ENCODE measurements at regions not wholly inside any gene's neighbourhood (a gene's known extent, or its start where the extent isn't known, plus 50 kb on each side); places are given as distances from the start of the nearest gene placed in this dataset.

DNA sequence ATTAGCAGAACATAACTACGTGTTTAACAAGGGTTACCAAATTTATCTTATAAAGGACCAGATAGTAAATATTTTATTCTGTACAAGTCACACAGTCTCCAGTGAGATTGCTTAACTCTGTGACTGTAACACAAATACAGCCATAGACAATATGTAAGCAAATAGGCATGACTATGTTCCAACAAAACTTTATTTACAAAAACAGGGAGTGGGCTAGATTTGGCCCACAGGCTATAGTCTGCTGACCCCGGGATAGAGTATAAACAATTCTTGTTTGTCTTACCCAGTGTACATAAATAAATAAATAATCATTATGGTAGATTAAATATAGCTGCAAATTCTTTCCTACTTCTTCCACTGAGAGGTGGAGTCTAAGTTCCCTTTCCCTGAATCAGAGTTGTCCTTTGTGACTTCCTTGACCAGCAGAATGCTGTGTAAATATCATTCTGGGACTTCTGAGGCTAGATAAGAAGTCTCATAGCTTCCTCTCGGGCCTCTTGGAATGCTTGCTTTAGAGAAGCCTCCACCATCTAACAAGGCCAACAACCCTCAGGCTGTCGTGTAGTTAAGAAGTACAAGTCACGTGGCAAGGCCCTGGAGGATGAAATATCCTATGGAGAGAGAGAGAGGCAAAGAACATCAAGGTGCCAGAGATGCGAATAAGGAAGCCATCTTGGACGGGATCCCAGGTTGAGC lies 59.1 kb upstream of the TMEM244 start:
- TF ChIP-seq SOX15 (CRISPR knock-in tag; IDR thresholded peaks at IDR 0.05) (no peak), OVOL2 (CRISPR knock-in tag; IDR thresholded peaks at IDR 0.05; ENCODE audit: borderline replicate concordance) (no peak), ZBTB21 (CRISPR knock-in tag; IDR thresholded peaks at IDR 0.05; ENCODE audit: borderline replicate concordance) (no peak), AR (CRISPR knock-in tag; IDR thresholded peaks at IDR 0.05) (no peak), IRF2 (CRISPR knock-in tag; IDR thresholded peaks at IDR 0.05; ENCODE audit: borderline replicate concordance, low read depth) (no peak), E2F1 (CRISPR knock-in tag; IDR thresholded peaks at IDR 0.05) (no peak), SMAD4 (CRISPR knock-in tag; IDR thresholded peaks at IDR 0.05) (no peak), ESRRA (CRISPR knock-in tag; IDR thresholded peaks at IDR 0.05; ENCODE audit: borderline replicate concordance) (no peak), RELA (CRISPR knock-in tag; IDR thresholded peaks at IDR 0.05; ENCODE audit: borderline replicate concordance) (no peak), ELF4 (CRISPR knock-in tag; IDR thresholded peaks at IDR 0.05; ENCODE audit: low read depth) (no peak), HMGA2 (CRISPR knock-in tag; IDR thresholded peaks at IDR 0.05) (no peak)
- TF ChIP-seq, protein P1, sequence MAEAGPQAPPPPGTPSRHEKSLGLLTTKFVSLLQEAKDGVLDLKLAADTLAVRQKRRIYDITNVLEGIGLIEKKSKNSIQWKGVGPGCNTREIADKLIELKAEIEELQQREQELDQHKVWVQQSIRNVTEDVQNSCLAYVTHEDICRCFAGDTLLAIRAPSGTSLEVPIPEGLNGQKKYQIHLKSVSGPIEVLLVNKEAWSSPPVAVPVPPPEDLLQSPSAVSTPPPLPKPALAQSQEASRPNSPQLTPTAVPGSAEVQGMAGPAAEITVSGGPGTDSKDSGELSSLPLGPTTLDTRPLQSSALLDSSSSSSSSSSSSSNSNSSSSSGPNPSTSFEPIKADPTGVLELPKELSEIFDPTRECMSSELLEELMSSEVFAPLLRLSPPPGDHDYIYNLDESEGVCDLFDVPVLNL (CRISPR knock-in tag; IDR thresholded peaks at IDR 0.05; ENCODE audit: borderline replicate concordance, low read depth), result no peak
- TF ChIP-seq, protein P2, sequence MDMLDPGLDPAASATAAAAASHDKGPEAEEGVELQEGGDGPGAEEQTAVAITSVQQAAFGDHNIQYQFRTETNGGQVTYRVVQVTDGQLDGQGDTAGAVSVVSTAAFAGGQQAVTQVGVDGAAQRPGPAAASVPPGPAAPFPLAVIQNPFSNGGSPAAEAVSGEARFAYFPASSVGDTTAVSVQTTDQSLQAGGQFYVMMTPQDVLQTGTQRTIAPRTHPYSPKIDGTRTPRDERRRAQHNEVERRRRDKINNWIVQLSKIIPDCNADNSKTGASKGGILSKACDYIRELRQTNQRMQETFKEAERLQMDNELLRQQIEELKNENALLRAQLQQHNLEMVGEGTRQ (CRISPR knock-in tag; IDR thresholded peaks at IDR 0.05), result no peak
- TF ChIP-seq, protein P3, sequence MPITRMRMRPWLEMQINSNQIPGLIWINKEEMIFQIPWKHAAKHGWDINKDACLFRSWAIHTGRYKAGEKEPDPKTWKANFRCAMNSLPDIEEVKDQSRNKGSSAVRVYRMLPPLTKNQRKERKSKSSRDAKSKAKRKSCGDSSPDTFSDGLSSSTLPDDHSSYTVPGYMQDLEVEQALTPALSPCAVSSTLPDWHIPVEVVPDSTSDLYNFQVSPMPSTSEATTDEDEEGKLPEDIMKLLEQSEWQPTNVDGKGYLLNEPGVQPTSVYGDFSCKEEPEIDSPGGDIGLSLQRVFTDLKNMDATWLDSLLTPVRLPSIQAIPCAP (CRISPR knock-in tag; IDR thresholded peaks at IDR 0.05), result no peak
- no peak overlapping the region for H3K4me3 Mint-ChIP-seq
- ChIA-PET CTCF (no interaction called here), POLR2A (no interaction called here)
- H3K27me3 Mint-ChIP-seq (ENCODE audit: low read depth), result no peaks in the 10 kb centered on the region
- H3K36me3 Mint-ChIP-seq, result no peaks in the 10 kb centered on the region
- H3K4me1 Mint-ChIP-seq, result no peaks in the 10 kb centered on the region
- H3K9me3 Mint-ChIP-seq, result no peaks in the 10 kb centered on the region
- H3K27ac Mint-ChIP-seq, result no peak overlapping the region
- ATAC-seq (no peak), DNase-seq (ENCODE audit: low spot score) (no peak)

GRCh38 chr6:129911732-129912131 lies 50.6 kb upstream of the TMEM244 start:
- CTCF ChIA-PET, result no interaction called here
- Mint-ChIP-seq H3K4me3 (no peak overlapping the region), H3K27ac (no peak overlapping the region), H3K27me3 (ENCODE audit: low read depth) (no peaks in the 10 kb centered on the region), H3K4me1 (peaks cover 8% of the 10 kb centered on the region), H3K9me3 (peaks cover 7% of the 10 kb centered on the region; the same call in 1 of the 2 replicates), H3K36me3 (no peaks in the 10 kb centered on the region)
- POLR2A ChIA-PET, result no interaction called here
- ATAC-seq (no peak), DNase-seq (ENCODE audit: low spot score) (no peak)
- no peak for TF ChIP-seq FOXP4 (CRISPR knock-in tag; IDR thresholded peaks at IDR 0.05)
- TF ChIP-seq ZNF512 (CRISPR knock-in tag; IDR thresholded peaks at IDR 0.05; ENCODE audit: borderline replicate concordance), result no peak
- TF ChIP-seq RELA (CRISPR knock-in tag; IDR thresholded peaks at IDR 0.05; ENCODE audit: borderline replicate concordance), result no peak
- no peak for TF ChIP-seq GTF2I (CRISPR knock-in tag; conservative IDR thresholded peaks at IDR 0.05)
- TF ChIP-seq PREB (CRISPR knock-in tag; IDR thresholded peaks at IDR 0.05; ENCODE audit: borderline replicate concordance), result no peak
- TF ChIP-seq SMAD3 (CRISPR knock-in tag; IDR thresholded peaks at IDR 0.05; ENCODE audit: borderline replicate concordance), result no peak
- no peak for TF ChIP-seq ZNF121 (CRISPR knock-in tag; IDR thresholded peaks at IDR 0.05)

Measured in WTC11 (cell line).